DMS79 (cell line): ENCODE measurements at regions not wholly inside any gene's neighbourhood (a gene's known extent, or its start where the extent isn't known, plus 50 kb on each side); places are given as distances from the start of the nearest gene placed in this dataset.

Source experiments
- DNase-seq: peaks from one replicate; lab custom pipeline; 2025; lab: John Stamatoyannopoulos, UW

GRCh38 chr16:86806838-86807351, 228.5 kb downstream of the FOXL1 start:
- no peak for DNase-seq

DNA sequence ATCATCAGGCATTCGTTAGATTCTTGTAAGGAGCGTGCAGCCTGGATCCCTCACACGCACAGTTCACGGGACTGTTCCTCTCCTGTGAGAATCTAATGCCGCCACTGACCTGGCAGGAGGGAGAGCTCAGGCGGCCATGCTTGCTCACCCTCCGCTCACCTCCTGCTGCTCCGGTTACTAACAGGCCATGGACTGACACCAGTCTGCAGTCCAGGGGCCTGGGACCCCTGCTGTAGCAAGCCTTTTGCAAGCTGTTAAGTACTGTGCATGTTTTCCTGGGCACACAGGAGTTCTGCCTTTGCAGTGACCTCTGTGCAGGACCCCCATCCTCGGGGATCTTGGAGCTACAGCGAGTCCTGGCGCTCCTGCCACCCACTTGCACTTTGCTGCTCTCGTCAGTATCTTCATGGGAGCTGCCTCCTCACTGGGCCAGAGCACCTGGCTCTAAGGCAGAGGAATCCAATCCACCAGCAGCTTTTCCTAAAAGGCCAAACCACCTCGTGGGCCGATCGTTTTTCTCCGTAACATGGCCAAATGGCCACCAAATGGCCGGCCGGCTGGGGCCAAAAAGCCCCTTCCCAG, 230.6 kb downstream of the FOXL1 start:
- DNase-seq, result no peak

- no peak for DNase-seq
Observed at GRCh38 chr16:86809458-86809955, 231.2 kb downstream of the FOXL1 start.

DNA sequence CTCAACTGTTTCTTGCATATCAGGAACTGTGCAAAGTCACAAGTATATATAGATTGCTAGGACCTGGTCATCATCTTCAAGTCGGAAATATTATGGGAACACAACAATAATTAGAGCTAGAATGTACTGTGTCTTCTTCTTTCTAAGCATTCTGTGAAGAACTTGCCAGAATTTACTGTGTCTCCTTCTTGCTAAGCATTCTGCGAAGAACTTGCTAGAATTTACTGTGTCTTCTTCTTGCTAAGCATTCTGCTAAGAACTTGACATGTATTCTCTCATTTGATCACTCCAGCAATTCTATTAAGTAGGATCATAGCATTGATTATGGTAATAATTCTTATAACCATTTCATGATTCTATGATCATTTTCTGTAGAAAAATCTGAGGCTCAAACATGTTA, 231.7 kb downstream of the FOXL1 start:
- DNase-seq, result no peak

GRCh38 chr16:86812363-86812970, 234.1 kb downstream of the FOXL1 start:
- no peak for DNase-seq

DNA sequence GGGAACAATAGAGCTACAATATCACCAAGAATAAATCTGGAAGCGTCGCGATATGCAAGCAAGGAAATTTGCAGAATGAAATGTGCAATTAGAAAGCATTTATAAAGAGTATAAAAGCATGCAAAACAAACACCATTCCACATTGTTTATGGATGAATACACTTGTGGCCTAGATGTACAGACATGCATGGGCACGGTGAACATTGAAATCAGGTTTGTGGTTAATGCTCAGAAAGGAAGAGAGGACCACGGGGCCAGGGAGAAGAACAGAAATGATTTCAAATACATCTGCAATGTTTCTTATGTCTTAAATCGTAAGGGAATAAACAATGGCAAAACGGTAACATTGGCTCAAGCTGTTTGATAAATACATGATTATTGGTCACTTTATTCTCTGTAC, 235.9 kb downstream of the FOXL1 start:
- no peak for DNase-seq

GRCh38 chr16:86816930-86817625, 238.7 kb downstream of the FOXL1 start:
- DNase-seq, result no peak

GRCh38 chr16:86818671-86819532, 240.6 kb downstream of the FOXL1 start:
- no peak for DNase-seq

- no peak for DNase-seq
Observed at GRCh38 chr16:86819533-86819892, 241.2 kb downstream of the FOXL1 start.

- DNase-seq, result no peak
Observed at GRCh38 chr16:86821895-86822294, 243.5 kb downstream of the FOXL1 start.

DNA sequence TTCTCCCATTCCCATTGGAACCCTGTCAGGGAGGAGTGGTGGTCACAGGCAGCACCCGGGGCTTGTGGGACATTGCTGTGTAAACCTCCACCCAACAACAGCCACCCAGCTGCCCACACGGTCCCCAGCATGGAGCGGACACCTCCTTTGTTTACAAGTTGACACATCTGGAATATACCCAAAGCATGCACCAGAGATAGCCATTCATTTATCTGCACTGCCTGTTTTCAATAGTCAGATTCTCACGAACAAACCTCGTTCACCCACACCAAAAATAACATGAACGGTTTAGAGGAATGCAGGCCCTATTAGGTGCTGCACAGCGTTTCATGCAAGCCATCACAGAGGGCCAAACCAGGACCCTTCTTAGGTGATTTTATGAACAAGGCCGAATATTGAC, 244.8 kb downstream of the FOXL1 start:
- no peak for DNase-seq

- no peak for DNase-seq
Observed at GRCh38 chr16:86823888-86824671, 245.7 kb downstream of the FOXL1 start.

- no peak for DNase-seq
Observed at GRCh38 chr16:86824751-86825296, 246.5 kb downstream of the FOXL1 start.

DNA sequence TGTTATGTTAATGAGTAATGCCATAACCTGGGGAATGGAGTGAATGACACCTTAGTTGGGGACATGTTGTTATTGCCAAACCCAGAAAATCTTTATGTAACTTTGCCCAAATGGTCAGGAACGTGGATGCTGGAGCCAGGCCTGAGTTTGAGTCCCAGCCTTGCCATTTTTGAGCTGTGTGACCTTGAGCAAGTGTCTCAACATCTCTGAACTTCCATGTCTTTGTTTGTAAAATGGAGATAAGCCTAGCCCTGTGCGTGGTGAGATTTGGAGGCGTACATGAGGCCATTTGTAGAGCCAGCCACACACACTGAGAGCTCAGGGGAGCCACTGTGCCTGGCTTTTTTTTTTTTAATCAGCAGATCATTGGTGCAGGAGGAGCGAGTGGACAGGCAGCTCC, 247.3 kb downstream of the FOXL1 start:
- no peak for DNase-seq

GRCh38 chr16:86826941-86827340, 248.6 kb downstream of the FOXL1 start:
- DNase-seq, result no peak

GRCh38 chr16:86827521-86827920, 249.2 kb downstream of the FOXL1 start:
- DNase-seq, result no peak

DNA sequence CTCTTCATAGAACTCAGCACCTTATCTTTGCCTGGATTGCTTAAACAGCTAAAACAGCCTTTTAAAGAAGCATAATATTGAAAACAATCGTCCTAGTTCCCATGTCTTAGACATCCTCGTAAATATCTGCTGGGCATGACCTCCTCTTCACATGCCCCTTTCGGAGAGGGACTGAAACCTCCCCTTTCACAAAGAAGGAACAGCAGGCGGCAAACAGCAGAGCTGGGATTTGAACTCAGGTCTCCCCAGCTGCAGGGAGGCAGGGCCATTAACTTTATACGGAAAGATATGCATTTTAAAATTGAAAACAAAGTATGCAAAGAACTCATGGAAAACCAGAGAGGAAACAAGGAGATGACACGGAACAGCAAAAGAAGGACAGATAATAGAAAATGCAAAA, 249.9 kb downstream of the FOXL1 start:
- no peak for DNase-seq

DNA sequence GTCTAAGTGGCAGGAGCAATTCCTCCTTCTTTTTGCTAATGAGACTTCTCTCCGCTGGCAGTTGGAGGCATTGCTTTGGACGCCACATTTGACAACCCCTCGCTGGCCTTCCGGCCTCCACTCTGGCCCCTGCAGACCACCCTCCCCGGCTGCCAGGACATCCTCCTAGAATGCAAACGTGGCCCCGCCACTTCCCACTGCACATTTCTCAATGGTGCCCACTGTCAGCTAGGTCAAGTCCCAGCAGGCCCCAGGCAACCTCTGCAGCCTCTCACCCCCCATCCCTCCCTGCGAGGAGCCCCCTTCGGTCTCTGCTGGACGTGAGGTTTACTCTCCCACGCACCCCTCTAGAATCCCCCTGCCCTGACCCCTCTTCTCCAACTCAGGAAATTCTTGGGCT, 250.3 kb downstream of the FOXL1 start:
- no peak for DNase-seq

- no peak for DNase-seq
Observed at GRCh38 chr16:86831366-86831765, 253.0 kb downstream of the FOXL1 start.

DNA sequence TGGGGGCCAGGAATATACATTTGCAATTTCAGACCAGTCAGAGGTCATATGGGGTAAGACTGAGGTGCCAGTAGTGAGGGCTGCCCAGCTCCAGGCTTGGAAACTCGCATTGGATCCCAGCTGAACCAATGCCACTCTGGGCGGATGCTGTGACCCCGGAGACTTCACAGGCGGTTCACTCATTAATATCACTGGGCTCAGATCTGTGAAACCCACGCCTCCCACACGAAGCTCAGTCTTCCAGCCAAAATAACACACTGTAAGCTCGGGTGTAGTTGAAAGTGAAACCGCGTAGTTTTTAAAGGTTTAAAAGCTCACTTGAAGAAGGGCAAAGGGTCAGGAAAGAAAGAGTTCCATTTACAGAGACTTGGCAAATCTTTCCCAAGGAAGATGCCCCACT, 254.8 kb downstream of the FOXL1 start:
- no peak for DNase-seq

GRCh38 chr16:86834451-86835035, 256.2 kb downstream of the FOXL1 start:
- no peak for DNase-seq
